RWPE2 (cell line): ENCODE measurements at regions not wholly inside any gene's neighbourhood (a gene's known extent, or its start where the extent isn't known, plus 50 kb on each side); places are given as distances from the start of the nearest gene placed in this dataset.

Experiments used
- ATAC-seq: fragments of 200-7000 bp; cut with Tn5 transposase; 3 replicates; pipeline ENCODE4 v1.9.1; 2021; ENCODE audit warnings: low read depth
- DNase-seq: peaks from one replicate; pipeline ENCODE4 v3.0.0-alpha.2; 2020; ENCODE audit warnings: low spot score
- H3K27ac ChIP-seq: fragments of 450-650 bp; 2 replicates; pipeline ENCODE4 v1.5.1; 2017; ENCODE audit warnings: mild to moderate bottlenecking; ENCODE audit not compliant: poor library complexity, severe bottlenecking
- H3K27me3 ChIP-seq: fragments of 250-450 bp; sonication (Bioruptor Pico); 2 replicates; pipeline ENCODE4 v1.5.1; 2021; ENCODE audit warnings: mild to moderate bottlenecking, moderate library complexity; ENCODE audit not compliant: insufficient read depth, poor library complexity, severe bottlenecking
- H3K36me3 ChIP-seq: fragments of 250-450 bp; sonication (Bioruptor Pico); 2 replicates; pipeline ENCODE4 v1.5.1; 2020; ENCODE audit warnings: low read depth, mild to moderate bottlenecking, moderate library complexity
- H3K4me1 ChIP-seq: fragments of 250-450 bp; sonication (Bioruptor Pico); 2 replicates; pipeline ENCODE4 v1.5.1; 2021; ENCODE audit warnings: mild to moderate bottlenecking, moderate library complexity; ENCODE audit not compliant: insufficient read depth, poor library complexity, severe bottlenecking
- H3K4me3 ChIP-seq: fragments of 250-450 bp; sonication (Bioruptor Pico); 2 replicates; pipeline ENCODE4 v1.5.1; 2021; ENCODE audit warnings: mild to moderate bottlenecking, moderate library complexity; ENCODE audit not compliant: severe bottlenecking
- H3K9me3 ChIP-seq: fragments of 250-450 bp; sonication (Bioruptor Pico); 2 replicates; pipeline ENCODE4 v1.5.1; 2021; ENCODE audit warnings: mild to moderate bottlenecking, moderate library complexity; ENCODE audit not compliant: severe bottlenecking
- CTCF ChIP-seq: fragments of 450-650 bp; IDR thresholded peaks from one replicate; pipeline ENCODE4 v1.5.1; 2017; ENCODE audit warnings: mild to moderate bottlenecking, moderate library complexity; ENCODE audit not compliant: poor library complexity, severe bottlenecking

- peak; percentile 25; the same call in 1 of the 3 replicates for ATAC-seq
- DNase-seq = no peak
- H3K4me1 ChIP-seq = peaks cover 14% of the 10 kb centered on the region
Observed at GRCh38 chr13:76707360-76707759, 178.8 kb downstream of the KCTD12 start.

GRCh38 chr13:76703621-76704288, 182.4 kb downstream of the KCTD12 start:
- DNase-seq (no peak), ATAC-seq (no peak)
- Histone ChIP-seq H3K27me3 (no peaks in the 10 kb centered on the region), H3K4me1 (no peaks in the 10 kb centered on the region), H3K4me3 (no peak overlapping the region), H3K36me3 (no peaks in the 10 kb centered on the region), H3K27ac (no peak overlapping the region), H3K9me3 (no peaks in the 10 kb centered on the region)
- no peak for TF ChIP-seq CTCF

More at GRCh38 chr13:76707360-76707759, 178.8 kb downstream of the KCTD12 start:
- Histone ChIP-seq H3K27me3 (no peaks in the 10 kb centered on the region), H3K36me3 (no peaks in the 10 kb centered on the region), H3K27ac (no peak overlapping the region), H3K4me3 (no peak overlapping the region), H3K9me3 (no peaks in the 10 kb centered on the region)
- TF ChIP-seq CTCF = no peak

- Histone ChIP-seq H3K36me3 (no peaks in the 10 kb centered on the region), H3K27me3 (no peaks in the 10 kb centered on the region), H3K4me3 (no peak overlapping the region), H3K27ac (no peak overlapping the region), H3K4me1 (no peaks in the 10 kb centered on the region), H3K9me3 (no peaks in the 10 kb centered on the region)
- no peak for TF ChIP-seq CTCF
- DNase-seq = no peak
- no peak for ATAC-seq
Observed at GRCh38 chr13:76703216-76703615, 183.0 kb downstream of the KCTD12 start.

GRCh38 chr13:76697288-76697687, 188.9 kb downstream of the KCTD12 start:
- no peaks in the 10 kb centered on the region for H3K9me3 ChIP-seq
- H3K27me3 ChIP-seq = no peaks in the 10 kb centered on the region
- no peak for DNase-seq
- no peak for ATAC-seq
- no peak for TF ChIP-seq CTCF
- no peaks in the 10 kb centered on the region for H3K4me1 ChIP-seq
- no peak overlapping the region for H3K27ac ChIP-seq
- no peaks in the 10 kb centered on the region for H3K36me3 ChIP-seq
- H3K4me3 ChIP-seq = no peak overlapping the region

- Histone ChIP-seq H3K9me3 (no peaks in the 10 kb centered on the region), H3K27me3 (no peaks in the 10 kb centered on the region), H3K4me3 (no peak overlapping the region), H3K36me3 (no peaks in the 10 kb centered on the region), H3K4me1 (no peaks in the 10 kb centered on the region), H3K27ac (no peak overlapping the region)
- DNase-seq = no peak
- TF ChIP-seq CTCF = no peak
- ATAC-seq = no peak
Observed at GRCh38 chr13:76696370-76696769, 189.8 kb downstream of the KCTD12 start.
